ENCODE measurements at regions not wholly inside any gene's neighbourhood (a gene's known extent, or its start where the extent isn't known, plus 50 kb on each side); places are given as distances from the start of the nearest gene placed in this dataset.

DNA sequence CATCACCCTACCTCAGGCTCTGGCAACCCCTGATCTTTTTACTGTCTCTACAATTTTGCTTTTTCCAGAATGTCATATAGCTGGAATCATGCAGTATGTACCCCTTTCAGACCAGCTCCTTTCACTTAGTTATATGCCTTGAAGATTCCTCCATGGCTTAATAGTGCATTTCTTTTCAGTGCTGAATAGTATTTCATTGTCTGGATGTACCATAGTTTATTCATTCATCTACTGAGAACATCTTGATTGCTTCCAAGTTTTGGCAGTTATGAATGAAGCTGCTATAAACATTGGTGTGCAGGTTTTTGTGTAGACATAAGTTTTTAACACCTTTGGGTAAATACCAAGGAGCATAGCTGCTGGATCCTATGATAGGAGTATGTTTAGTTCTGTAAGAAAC is 50.8 kb upstream of the ANP32A start:
- DNase-seq: no peak

DNA sequence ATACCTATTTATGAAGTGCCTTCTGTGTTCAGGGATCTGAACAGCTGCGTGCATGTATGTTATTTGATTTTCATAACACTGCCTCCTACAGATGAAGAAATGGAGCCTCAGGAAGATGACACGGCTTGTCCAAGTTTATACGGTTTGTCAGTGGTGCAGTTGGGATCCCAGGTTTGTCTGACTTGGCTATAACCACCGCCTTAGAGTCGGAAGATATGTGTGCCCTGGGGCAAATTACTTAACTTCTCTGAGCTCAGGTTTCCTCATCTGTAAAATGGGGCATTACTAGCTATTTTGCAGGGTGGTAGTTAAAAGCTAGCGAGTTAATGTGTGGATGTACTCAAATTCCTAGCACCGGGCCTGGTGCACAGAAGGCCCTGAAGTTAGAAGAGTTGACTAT is 54.1 kb upstream of the ANP32A start:
- no peak for DNase-seq

DNA sequence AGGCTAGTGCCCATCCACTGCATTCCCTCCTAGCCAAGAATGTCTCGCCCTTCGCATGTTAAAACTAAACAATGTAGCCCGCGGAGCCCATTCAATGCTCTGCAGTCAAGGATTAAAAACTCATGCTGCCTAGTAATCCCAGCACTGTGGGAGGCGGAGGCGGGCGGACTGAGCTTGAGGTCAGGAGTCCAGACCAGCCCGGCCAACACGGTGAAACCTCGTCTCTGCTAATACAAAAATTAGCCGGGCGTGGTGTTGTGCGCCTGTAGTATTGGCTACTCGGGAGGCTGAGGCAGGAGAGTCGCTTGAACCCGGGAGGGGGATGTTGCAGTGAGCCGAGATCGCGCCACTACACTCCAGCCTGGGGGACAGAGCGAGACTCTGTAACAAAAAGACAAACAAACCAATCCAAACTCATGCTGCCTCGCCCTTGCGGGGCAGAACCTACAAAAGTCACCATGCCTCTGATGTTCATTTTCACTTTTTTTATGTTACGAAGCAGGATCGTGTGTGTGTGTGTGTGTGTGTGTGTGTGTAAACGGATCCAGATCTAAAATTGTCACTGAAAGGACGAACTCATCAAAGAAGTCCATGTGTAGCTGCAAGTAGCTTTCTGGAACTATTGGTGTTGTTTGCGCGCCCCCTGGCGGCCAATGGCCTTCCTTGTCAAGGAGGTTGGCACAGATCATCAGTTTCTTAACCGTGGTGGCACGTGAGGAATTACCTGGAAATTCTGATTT is 54.8 kb upstream of the SPESP1 start:
- peak; percentile 50 to 95 for DNase-seq

DNA sequence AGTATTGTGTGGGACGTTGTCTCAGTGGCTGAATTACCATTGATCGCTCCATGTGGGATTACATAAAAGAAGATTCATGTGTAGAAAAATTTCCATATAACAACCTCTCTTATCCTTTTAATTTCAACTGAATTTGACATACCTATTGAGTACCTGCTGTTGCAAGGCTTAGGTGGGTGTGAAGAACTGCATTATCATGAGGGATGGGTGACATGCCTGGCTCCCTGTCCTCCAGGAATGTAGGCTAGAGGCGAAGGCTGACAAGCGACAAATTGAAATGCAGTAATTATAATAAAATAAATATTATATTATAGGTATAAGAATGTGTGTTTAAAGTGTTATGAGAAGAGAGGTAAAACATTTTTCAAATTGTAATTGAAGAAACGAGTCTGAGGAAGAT is 52.7 kb upstream of the SPESP1 start:
- DNase-seq: no peak

DNA sequence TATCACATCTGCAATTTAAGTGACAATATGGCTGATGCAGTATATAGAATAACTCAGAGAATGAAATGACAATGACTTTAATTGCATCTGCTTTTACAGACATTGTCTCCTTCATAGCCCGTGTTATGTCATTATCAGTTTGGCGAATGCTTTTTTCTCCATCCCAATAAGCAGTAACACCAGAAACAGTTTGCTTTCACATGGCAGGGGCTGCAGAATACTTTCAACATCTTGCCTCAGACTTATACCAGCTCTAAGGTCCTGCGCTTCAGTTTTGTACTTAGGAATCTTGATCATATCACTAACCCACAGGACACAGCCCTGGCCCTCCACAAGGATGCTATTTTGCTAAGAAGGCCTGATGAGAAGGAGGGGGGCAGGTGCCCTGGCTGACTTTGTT is 49.9 kb upstream of the SPESP1 start:
- DNase-seq: no peak

Data from inflammatory macrophage treated with lipopolysaccharide for 1 hour (primary cell).